ENCODE measurements at regions not wholly inside any gene's neighbourhood (a gene's known extent, or its start where the extent isn't known, plus 50 kb on each side); places are given as distances from the start of the nearest gene placed in this dataset.

GRCh38 chr12:77236066-77236465 lies 170.7 kb upstream of the E2F7 start:
- no peak overlapping the region for H3K4me3 ChIP-seq (ENCODE audit: low read depth, low read length)
- peak; percentile 57 for DNase-seq (ENCODE audit: low read depth, low spot score)
- TF ChIP-seq, protein P1, sequence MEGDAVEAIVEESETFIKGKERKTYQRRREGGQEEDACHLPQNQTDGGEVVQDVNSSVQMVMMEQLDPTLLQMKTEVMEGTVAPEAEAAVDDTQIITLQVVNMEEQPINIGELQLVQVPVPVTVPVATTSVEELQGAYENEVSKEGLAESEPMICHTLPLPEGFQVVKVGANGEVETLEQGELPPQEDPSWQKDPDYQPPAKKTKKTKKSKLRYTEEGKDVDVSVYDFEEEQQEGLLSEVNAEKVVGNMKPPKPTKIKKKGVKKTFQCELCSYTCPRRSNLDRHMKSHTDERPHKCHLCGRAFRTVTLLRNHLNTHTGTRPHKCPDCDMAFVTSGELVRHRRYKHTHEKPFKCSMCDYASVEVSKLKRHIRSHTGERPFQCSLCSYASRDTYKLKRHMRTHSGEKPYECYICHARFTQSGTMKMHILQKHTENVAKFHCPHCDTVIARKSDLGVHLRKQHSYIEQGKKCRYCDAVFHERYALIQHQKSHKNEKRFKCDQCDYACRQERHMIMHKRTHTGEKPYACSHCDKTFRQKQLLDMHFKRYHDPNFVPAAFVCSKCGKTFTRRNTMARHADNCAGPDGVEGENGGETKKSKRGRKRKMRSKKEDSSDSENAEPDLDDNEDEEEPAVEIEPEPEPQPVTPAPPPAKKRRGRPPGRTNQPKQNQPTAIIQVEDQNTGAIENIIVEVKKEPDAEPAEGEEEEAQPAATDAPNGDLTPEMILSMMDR (IDR thresholded peaks at IDR 0.05; ENCODE audit: low read depth, low read length) = no peak
- in situ Hi-C loops (cut with HindIII; ENCODE audit: low sequenced_read_pairs) = no loop called here

DNA sequence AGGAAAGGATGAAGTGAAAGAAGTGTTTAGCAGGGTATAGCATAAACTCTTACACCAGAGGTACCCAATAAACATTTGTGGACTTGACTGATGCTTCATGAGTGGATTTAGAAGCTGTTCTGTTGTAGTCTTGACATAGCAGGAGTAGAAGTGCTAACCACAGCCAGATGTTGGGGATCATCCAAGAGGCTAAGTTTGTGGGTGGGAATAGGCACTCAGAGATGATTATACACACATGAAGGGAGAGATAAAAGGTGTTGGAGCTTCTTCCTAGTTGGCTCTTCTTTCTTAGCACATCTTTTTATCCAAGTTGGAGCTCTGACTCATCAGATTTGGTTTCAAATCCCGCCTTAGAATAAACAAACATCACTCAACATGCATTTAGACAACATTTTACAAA lies 166.7 kb upstream of the E2F7 start:
- H3K4me3 ChIP-seq (ENCODE audit: low read depth, low read length) = no peak overlapping the region
- TF ChIP-seq, protein P1 (IDR thresholded peaks at IDR 0.05; ENCODE audit: low read depth, low read length) = no peak
- in situ Hi-C loops (cut with HindIII; ENCODE audit: low sequenced_read_pairs) = no loop called here
- peak; percentile 52 for DNase-seq (ENCODE audit: low read depth, low spot score)

GRCh38 chr12:77231501-77231918 lies 166.1 kb upstream of the E2F7 start:
- in situ Hi-C loops (cut with HindIII; ENCODE audit: low sequenced_read_pairs) = no loop called here
- DNase-seq (ENCODE audit: low read depth, low spot score) = peak; percentile 76
- no peak overlapping the region for H3K4me3 ChIP-seq (ENCODE audit: low read depth, low read length)
- TF ChIP-seq, protein P1 (IDR thresholded peaks at IDR 0.05; ENCODE audit: low read depth, low read length) = no peak

DNA sequence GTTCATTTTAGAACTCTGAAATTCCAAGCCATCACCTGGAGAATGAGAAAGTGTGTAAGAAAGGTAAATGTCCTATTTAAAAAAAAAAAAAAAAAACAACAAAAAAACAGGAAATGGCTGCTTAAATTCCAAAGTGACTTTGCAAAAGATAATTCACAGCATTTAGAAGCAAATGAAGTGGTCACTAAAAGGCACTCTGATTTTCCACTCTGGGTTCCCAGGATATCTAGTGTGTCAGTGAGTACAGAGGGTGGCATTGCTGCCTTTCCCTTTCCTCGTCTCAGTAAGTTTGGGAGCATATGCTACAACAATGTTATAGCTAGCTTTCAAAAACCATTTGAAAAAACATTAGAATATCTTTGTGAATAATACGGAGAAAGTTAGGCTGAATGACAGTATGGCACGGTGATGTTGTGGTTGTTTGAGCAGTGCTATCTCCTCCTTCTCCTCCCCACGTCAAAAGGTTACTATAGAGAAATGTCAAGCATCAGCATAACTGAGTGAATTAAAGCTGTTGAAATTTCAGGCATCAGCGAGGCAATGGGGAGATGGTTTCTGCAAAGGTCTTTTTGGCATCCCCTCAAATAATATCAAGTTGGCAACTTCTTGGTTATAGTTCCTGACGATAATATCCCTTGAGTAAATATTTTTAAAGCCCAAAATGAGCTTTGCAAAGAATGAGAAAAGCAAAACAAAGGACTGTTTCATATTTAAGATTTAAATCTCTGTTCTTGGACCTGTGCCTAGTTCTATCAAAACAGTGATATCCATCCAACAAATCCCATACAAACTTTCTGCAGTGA lies 164.5 kb upstream of the E2F7 start:
- peak; percentile 27 for DNase-seq (ENCODE audit: low read depth, low spot score)
- no peak overlapping the region for H3K4me3 ChIP-seq (ENCODE audit: low read depth, low read length)
- TF ChIP-seq, protein P1 (IDR thresholded peaks at IDR 0.05; ENCODE audit: low read depth, low read length) = no peak
- in situ Hi-C loops (cut with HindIII; ENCODE audit: low sequenced_read_pairs) = no loop called here

DNA sequence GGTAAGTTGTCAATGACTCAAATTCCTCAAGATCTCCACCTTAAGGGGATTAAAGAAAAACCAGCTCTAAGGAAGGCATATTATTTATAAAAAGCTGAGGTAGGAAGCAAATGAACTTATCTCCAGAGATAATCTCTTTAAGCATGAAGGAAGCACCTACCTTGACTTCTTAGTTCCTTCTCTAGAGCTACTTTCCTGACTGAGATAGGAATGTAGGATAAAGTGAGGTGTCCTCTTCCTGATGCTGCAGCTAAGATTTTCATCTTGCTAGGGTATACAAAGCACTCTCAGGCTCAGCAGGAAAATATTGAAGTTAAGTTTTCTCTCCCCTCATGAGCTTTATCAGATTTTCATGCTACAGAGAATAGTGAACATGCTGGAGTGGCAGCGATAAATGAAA lies 163.0 kb upstream of the E2F7 start:
- in situ Hi-C loops (cut with HindIII; ENCODE audit: low sequenced_read_pairs) = no loop called here
- TF ChIP-seq, protein P1 (IDR thresholded peaks at IDR 0.05; ENCODE audit: low read depth, low read length) = no peak
- H3K4me3 ChIP-seq (ENCODE audit: low read depth, low read length) = no peak overlapping the region
- DNase-seq (ENCODE audit: low read depth, low spot score) = no peak

DNA sequence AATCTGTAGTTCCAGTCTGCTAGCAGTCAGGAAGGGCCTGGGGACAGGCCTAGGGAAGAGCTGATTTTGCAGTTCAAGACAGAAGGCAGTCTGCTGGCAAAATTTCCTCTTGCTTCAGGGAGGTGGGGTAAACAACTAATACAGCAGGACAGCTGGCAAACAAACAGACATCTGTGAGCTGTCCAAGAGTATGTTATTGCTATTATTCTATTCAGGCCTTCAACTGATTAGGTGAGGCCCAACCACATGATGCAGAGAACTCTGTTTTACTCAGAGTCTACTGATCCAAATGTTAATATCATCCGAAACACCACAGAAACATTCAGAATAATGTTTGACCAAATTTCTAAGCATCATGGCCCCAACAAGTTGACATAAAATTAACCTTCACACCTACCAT lies 161.0 kb upstream of the E2F7 start:
- H3K4me3 ChIP-seq (ENCODE audit: low read depth, low read length) = no peak overlapping the region
- TF ChIP-seq, protein P1 (IDR thresholded peaks at IDR 0.05; ENCODE audit: low read depth, low read length) = no peak
- in situ Hi-C loops (cut with HindIII; ENCODE audit: low sequenced_read_pairs) = no loop called here
- DNase-seq (ENCODE audit: low read depth, low spot score) = no peak

All from astrocyte of the spinal cord (primary cell).